ACHN (cell line): ENCODE measurements at regions not wholly inside any gene's neighbourhood (a gene's known extent, or its start where the extent isn't known, plus 50 kb on each side); places are given as distances from the start of the nearest gene placed in this dataset.

Source experiments
- DNase-seq: peaks from one replicate; pipeline ENCODE4 v3.0.0-alpha.2; 2015
- in situ Hi-C: cut with HindIII; loops from 2 replicates; pipeline ENCODE4 v1.10.0; 2017; ENCODE audit warnings: low sequenced_read_pairs, low pct_ligation_motif_present, low pct_unique_long_range_greater_than_20kb

DNA sequence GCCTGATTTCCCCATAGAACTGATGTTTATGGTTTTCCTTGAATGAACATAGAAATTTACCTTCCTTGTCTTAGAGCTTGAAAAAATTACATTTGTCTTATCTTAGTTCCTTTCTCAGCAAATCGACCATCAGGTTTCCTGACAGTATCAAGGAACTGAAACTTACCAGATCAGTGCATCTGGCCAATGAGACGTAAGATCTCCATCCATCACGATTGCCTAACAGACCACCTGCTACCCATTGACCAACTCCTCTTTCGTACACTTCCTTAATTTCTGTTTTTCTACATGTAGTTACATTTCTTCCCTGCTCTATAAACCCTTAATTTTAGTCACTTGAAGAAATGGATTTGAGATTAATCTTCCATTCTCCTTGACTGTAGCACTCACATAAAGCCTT, 57.4 kb upstream of the TMPRSS15 start:
- no peak for DNase-seq
- in situ Hi-C loops = no loop called here

- DNase-seq = no peak
- in situ Hi-C loops = no loop called here
These were observed 58.2 kb upstream of the TMPRSS15 start for GRCh38 chr21:18461743-18462142.

- in situ Hi-C loops = no loop called here
- DNase-seq = no peak
These were observed 64.1 kb upstream of the TMPRSS15 start for GRCh38 chr21:18467715-18468114.

GRCh38 chr21:18468790-18469189, 65.2 kb upstream of the TMPRSS15 start:
- in situ Hi-C loops = no loop called here
- no peak for DNase-seq

DNA sequence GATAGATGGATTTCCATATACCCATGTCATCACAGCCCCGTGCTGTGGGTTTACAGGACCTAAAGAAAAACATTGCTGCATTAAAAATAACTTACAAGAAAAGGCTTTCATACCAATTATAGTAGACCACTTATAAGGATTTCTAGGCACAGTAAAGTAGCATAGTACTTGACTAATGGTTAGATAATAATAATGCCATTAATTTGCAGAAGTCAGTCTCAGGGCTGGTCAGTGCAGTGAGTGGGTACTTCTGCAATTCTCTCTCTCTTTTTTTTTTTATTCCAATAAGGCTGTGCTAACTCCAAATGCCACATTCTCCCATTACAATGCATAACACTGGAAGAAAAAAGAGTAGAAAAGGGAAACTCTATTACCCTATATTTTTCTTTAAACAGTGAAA, 73.1 kb upstream of the TMPRSS15 start:
- in situ Hi-C loops = no loop called here
- DNase-seq = no peak

DNA sequence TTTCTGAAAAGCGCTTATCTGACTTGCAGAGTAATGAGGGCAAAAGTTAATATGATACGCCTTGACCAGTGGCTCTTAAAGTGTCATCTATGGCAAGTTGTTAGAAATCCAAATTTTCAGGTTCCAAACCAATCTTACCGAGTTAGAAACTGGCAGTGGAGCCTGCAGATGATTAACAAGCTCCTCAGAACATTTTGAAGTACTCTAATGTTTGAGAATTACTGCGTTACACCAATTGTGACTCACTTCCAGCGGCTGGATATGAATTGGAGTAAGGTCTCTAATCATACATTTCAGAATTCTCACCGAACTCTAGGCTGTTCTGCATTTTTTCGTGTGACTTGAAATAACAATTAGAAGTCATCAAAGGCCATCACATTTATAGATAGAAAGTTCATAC, 73.5 kb upstream of the TMPRSS15 start:
- DNase-seq = no peak
- in situ Hi-C loops = no loop called here

DNA sequence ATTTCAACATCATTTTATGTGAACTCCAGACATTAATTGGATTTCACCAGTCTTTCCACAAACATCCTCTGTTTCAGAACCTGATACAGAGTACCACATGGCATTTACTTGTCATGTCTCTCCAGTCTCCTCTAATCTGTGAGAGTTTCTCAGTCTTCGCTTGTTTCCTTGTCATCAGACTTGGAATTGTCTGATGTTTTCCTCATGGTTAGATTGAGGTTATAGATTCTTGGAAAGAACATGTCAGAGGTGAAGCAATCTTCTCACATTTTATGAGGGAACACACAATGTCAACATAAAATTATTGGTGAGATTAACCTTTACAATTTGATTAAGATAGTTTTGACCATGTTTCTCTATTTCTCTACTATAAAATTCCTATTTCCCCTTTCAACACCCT, 74.9 kb upstream of the TMPRSS15 start:
- in situ Hi-C loops = no loop called here
- DNase-seq = no peak

GRCh38 chr21:18488252-18488651, 84.7 kb upstream of the TMPRSS15 start:
- DNase-seq = no peak
- in situ Hi-C loops = no loop called here

GRCh38 chr21:18493422-18493821, 89.8 kb upstream of the TMPRSS15 start:
- in situ Hi-C loops = no loop called here
- no peak for DNase-seq

GRCh38 chr21:18495523-18495922, 91.9 kb upstream of the TMPRSS15 start:
- in situ Hi-C loops = no loop called here
- no peak for DNase-seq

DNA sequence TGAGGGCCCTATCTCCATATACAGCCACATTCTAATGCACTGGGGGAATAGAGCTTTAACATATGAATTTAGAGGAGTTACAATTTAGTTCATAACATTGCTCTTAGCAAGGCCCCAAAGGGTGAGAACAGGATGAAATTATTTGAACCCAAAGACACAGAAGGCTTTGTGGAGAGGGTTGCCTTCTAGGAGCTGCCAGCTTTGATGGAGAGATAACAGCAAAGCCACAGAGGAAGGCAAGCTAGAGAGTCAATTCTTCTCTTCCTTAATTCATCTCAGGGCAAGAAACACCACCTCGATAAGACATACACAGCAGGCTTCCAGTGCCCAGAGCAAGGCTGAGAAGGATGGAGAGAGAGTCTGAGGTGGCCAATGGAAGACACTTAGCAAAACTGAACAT, 94.8 kb upstream of the TMPRSS15 start:
- no peak for DNase-seq
- in situ Hi-C loops = no loop called here

DNA sequence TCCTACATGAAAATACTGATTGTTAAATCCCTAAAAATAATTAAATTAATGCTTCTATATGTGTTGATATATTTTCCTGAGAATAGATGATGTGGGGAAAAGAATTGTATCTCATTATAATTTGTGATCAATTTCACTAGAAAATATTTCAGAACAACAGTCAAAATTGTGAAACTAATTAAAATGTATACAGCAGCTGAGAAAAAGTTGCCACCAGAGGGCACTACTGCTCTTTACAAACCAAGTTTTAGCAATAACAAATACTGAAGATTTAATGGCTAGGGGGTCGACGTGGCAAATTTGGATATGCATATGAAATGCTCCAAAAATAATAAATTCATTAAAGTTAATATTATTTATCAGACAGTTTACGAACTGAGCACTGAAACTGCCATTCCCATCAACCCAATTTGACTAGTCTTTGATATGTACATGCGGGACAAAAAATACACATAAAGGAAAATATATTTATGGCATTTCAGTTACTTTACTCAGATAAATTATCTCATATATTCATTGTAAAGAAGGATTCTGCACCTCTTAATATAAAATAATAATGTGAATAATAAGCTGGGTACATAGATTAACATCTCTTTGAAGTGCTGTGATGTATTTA, 96.3 kb upstream of the TMPRSS15 start:
- DNase-seq = peak; percentile 34
- in situ Hi-C loops = no loop called here

DNA sequence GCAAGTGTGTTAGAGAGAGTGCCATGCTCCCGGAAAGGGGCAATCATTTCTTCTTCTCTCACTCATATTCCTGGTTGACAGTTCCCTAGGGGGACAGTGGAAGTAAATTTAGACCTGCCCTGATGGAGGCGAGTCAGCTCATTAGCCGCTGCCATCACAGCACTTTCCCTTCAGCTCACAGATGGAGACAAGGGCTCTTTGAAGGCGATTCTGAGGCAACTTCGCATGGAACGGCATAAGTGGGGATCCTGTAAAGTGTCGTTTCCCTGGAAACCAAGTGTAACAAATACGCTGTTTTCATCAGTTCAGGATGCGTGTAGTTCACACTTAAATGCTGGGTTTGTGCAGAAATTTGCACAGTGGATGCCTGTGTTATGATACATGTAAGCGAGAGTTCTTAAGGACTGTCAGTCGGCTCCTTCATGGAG, 114.5 kb upstream of the TMPRSS15 start:
- in situ Hi-C loops = no loop called here
- no peak for DNase-seq

- DNase-seq = no peak
- in situ Hi-C loops = no loop called here
These were observed 117.6 kb upstream of the TMPRSS15 start for GRCh38 chr21:18521204-18521603.

DNA sequence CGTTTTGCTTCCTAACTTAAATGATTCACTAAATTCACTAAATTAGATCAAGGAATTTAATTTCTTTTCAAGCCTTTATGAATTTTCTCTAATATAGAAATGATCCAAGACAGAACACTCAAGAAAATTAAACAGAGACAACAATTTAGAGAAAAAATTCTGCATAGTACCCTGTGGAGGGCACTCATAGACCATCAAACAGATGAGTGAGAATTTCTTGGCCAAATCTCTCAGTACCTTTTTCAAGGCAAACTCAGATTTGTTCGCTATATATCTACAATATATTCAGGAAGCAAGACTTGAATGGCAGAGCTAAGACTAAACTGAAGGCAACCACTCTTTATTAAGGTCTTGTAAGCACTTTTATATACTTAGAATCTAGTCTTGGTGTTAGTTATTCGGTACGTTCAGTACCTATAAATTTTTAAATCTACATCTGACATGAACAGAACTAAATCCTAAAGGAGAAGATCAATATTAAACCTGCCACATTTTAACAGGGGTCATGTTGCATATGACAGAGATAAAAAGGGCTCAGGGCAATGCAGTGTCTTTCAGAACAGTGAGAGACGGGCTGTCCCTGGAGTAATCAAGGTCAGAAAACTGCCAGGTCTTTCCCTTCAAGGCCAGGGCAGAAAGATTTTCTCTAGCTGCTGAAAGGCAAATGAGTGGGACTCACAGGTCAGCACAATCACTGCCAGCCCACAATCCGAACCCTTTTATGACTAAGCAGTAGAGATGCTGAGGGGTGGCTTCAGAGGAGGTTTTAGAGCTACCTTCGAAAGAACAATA, 118.8 kb upstream of the TMPRSS15 start:
- no peak for DNase-seq
- in situ Hi-C loops = no loop called here

DNA sequence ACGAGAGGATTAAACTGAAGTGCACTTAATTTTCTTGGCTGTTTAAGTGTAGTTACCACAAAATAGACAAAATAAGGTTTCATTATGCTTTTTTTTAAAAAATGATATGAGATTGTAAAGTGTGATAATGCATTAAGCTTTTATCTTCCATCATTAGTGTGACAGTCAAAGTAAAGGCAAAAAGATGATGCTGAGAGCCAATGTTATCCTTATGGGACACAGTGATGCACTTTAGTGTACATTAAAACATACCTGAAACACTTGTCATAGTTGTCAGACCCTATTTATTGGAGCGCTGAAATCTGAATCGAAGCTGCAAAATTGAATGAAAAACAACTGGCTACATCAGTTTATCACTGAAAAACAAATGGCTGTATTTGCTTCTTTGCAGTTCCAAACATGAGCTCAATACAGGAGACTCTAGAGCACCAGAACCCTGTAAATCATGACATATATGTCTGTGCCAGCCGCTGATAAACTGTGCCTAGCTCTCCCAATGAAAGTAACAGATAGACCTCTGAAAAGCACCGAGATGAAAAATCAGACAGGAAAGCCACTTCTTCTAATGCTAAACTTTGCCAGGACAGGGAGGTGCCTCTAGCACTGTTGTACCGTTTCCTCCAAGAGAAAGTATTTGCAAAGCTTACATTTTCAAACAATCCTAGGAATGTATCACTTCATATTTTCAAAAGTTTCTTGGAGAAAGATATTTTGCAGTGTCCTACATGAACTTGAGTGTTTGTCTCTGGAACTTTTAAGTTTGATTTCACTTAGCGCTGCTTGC, 120.7 kb upstream of the TMPRSS15 start:
- DNase-seq = no peak
- in situ Hi-C loops = no loop called here

DNA sequence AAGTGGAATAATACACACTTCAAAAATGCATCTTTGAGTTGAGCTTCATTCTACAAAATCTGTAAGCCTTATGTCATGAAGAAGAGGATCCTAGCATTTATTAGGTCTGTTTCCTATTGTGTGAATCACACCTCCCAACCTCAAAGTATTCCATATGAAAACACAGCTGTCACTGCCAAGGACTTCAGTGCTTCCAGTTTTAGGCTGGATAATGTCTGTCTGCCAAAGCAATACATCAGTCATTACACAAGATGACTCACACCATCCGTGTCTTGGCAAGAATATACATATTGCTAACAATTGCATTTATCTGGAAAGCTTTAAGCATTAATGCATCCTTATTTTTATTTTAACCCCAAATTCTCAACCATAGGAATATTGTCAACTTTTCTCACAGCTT, 125.7 kb upstream of the TMPRSS15 start:
- DNase-seq = no peak
- in situ Hi-C loops = no loop called here

DNA sequence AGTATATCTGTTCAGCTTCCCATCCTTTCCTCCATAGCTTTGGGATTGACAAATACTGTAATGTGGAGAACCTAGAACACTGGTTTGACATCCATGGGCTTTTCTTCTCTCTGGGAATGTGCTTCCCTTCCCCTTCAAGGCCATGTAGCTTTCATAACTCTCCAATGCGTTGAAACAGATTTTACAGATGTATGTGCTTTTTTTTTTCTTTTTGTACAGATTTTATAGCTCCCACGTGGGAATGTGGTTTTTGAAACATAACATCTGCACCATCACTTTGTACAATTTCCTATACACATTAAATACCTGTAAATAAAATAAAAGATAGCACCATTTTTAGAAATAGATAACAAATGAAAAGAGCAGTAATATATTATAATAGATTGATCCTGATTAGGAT, 138.5 kb upstream of the TMPRSS15 start:
- DNase-seq = no peak
- in situ Hi-C loops = no loop called here

DNA sequence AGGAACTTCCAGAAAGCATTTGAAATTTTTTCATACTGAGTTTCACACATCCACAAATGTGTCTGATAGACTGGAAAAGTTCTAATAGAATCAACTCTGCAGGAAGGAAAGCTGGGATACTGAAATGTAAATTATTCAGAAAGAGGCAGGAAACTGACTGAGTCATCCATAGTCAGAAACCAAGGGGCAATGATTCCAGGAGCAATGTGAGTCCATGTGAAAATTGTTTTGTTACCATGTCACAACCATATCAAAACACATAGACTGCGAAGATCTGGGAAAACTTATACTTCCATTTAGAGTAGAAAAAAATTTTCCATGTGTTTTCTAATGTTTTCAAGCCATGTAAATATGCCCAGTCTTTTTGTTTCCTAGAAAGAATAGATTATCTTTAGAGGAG, 142.3 kb upstream of the TMPRSS15 start:
- in situ Hi-C loops = no loop called here
- DNase-seq = no peak

- no peak for DNase-seq
- in situ Hi-C loops = no loop called here
These were observed 143.8 kb upstream of the TMPRSS15 start for GRCh38 chr21:18547347-18547746.
